ENCODE measurements at regions not wholly inside any gene's neighbourhood (a gene's known extent, or its start where the extent isn't known, plus 50 kb on each side); places are given as distances from the start of the nearest gene placed in this dataset.

DNA sequence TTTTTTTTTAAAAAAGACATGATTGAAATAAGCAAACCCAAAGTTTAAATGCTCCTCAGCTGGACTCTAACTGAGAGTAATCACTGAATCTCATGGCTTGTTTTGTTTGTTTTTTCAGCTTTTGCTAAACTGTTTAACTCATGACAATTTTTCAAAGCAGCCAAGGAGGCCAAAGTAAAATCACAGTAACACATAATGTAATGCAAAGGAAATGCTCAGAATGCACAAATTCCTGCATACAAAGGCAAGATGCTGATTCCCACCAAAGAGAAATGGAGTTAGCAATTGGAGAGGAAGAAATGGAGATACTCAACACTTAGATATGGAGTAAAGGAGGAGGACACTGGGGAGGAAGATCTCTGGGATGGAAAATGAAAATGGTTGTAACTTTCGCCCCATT, 126.2 kb upstream of the SOX5 start:
- TF ChIP-seq, protein P1, sequence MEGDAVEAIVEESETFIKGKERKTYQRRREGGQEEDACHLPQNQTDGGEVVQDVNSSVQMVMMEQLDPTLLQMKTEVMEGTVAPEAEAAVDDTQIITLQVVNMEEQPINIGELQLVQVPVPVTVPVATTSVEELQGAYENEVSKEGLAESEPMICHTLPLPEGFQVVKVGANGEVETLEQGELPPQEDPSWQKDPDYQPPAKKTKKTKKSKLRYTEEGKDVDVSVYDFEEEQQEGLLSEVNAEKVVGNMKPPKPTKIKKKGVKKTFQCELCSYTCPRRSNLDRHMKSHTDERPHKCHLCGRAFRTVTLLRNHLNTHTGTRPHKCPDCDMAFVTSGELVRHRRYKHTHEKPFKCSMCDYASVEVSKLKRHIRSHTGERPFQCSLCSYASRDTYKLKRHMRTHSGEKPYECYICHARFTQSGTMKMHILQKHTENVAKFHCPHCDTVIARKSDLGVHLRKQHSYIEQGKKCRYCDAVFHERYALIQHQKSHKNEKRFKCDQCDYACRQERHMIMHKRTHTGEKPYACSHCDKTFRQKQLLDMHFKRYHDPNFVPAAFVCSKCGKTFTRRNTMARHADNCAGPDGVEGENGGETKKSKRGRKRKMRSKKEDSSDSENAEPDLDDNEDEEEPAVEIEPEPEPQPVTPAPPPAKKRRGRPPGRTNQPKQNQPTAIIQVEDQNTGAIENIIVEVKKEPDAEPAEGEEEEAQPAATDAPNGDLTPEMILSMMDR (IDR thresholded peaks at IDR 0.05; ENCODE audit: insufficient read depth, low read depth, low read length), result no peak
- no peak for TF ChIP-seq EZH2 (IDR thresholded peaks at IDR 0.05; ENCODE audit: insufficient read depth, low read length)
